Tibial nerve (tissue), 4 donors: ENCODE measurements at regions not wholly inside any gene's neighbourhood (a gene's known extent, or its start where the extent isn't known, plus 50 kb on each side); places are given as distances from the start of the nearest gene placed in this dataset.

Source experiments
- CTCF ChIP-seq, 5 experiments: fragments of 200-600 bp in 3 of 5; fragments of 450-650 bp in 2 of 5; sonication (generic) in 3 of 5; IDR thresholded peaks; one replicate each; pipeline ENCODE4 v1.5.1; 2016 to 2019; ENCODE audit warnings: antibody characterized with exemption in 5 of 5, mild to moderate bottlenecking in 3 of 5, moderate library complexity in 2 of 5
- EP300 ChIP-seq, 2 donors: sonication (generic); formaldehyde crosslinking; IDR thresholded peaks; one replicate each; pipeline ENCODE4 v1.6.1; 2017; ENCODE audit warnings: antibody characterized with exemption in 2 of 2, mild to moderate bottlenecking in 1 of 2
- POLR2A ChIP-seq, 2 donors: fragments of 450-650 bp; IDR thresholded peaks; one replicate each; pipeline ENCODE4 v1.6.1; 2017; ENCODE audit warnings: antibody characterized with exemption in 2 of 2, mild to moderate bottlenecking in 2 of 2, moderate library complexity in 2 of 2

DNA sequence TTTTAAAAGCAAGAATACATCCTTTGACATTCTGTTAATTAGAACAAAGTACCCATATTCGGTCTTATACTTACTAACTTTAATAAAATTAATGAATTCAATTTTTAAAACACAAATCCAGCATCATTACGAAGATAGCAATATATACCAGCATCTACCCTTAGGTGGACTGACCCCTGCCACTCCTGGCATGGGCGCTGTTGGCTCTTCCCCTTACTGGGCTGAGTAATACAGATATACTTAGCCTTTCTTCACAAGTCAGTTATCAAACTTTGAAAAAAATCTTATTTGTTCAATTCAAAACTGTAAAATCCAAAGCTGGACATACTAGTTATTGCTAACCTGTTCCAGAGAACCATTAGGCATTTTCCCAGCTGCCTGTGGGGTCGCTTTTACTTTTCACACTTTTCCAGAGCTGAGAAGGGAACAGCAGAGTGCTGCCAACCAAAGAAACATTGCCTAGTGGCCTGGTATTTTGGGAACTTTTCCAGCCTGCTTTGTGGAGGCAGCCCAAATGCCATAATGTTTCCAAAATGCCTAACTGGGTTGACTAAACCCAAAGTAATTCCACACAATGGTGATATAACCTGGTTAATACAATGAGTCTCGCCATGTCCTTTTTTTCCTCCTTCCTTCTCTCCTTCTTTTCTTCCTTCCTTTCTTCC is 424.7 kb upstream of the ADGRL2 start:
- TF ChIP-seq CTCF (IDR thresholded peaks at IDR 0.05) (no peak), POLR2A (IDR thresholded peaks at IDR 0.05) (no peak), EP300 (IDR thresholded peaks at IDR 0.05) (no peak)
